ENCODE measurements at regions not wholly inside any gene's neighbourhood (a gene's known extent, or its start where the extent isn't known, plus 50 kb on each side); places are given as distances from the start of the nearest gene placed in this dataset.

- no peak for DNase-seq
Measured at GRCh38 chr13:76038920-76039716, 403.0 kb downstream of the LMO7 start.

GRCh38 chr13:76036176-76036575, 400.0 kb downstream of the LMO7 start:
- DNase-seq: no peak

- DNase-seq: peak; percentile 19
Measured at GRCh38 chr13:76035711-76036110, 399.6 kb downstream of the LMO7 start.

- no peak for DNase-seq
Measured at GRCh38 chr13:76029706-76030105, 393.6 kb downstream of the LMO7 start.

GRCh38 chr13:76029088-76029487, 393.0 kb downstream of the LMO7 start:
- DNase-seq: no peak

GRCh38 chr13:76027131-76027530, 391.0 kb downstream of the LMO7 start:
- DNase-seq: no peak

- no peak for DNase-seq
Measured at GRCh38 chr13:76025392-76025791, 389.3 kb downstream of the LMO7 start.

- DNase-seq: no peak
Measured at GRCh38 chr13:76024151-76024550, 388.0 kb downstream of the LMO7 start.

GRCh38 chr13:76023652-76024051, 387.5 kb downstream of the LMO7 start:
- peak; percentile 87 for DNase-seq

GRCh38 chr13:76020421-76020955, 384.4 kb downstream of the LMO7 start:
- no peak for DNase-seq

- DNase-seq: no peak
Measured at GRCh38 chr13:76019421-76020044, 383.4 kb downstream of the LMO7 start.

GRCh38 chr13:76017861-76018556, 381.9 kb downstream of the LMO7 start:
- DNase-seq: no peak

GRCh38 chr13:76016799-76017400, 380.8 kb downstream of the LMO7 start:
- peak; percentile 17 for DNase-seq

GRCh38 chr13:76014406-76015318, 378.5 kb downstream of the LMO7 start:
- peak; percentile 62 for DNase-seq

GRCh38 chr13:76012091-76012721, 376.1 kb downstream of the LMO7 start:
- peak; percentile 77 for DNase-seq

- DNase-seq: peak; percentile 9
Measured at GRCh38 chr13:76009267-76009890, 373.2 kb downstream of the LMO7 start.

- DNase-seq: peak; percentile 39
Measured at GRCh38 chr13:76004416-76004815, 368.3 kb downstream of the LMO7 start.

GRCh38 chr13:76000131-76000530, 364.0 kb downstream of the LMO7 start:
- DNase-seq: no peak

- DNase-seq: no peak
Measured at GRCh38 chr13:75996582-75996981, 360.5 kb downstream of the LMO7 start.

- DNase-seq: no peak
Measured at GRCh38 chr13:75995966-75996365, 359.8 kb downstream of the LMO7 start.

GRCh38 chr13:75993823-75994222, 357.7 kb downstream of the LMO7 start:
- DNase-seq: peak; percentile 11

All from fibroblast of skin of right biceps (primary cell).